Activated naive CD8-positive, alpha-beta T cell treated with anti-CD3 and anti-CD28 coated beads, Interleukin-2, amount 50 U/mL, for 24 hours (primary cell): ENCODE measurements at regions not wholly inside any gene's neighbourhood (a gene's known extent, or its start where the extent isn't known, plus 50 kb on each side); places are given as distances from the start of the nearest gene placed in this dataset.
"Not testable (repeated sequence)": the region's sequence is repeated elsewhere in the genome, so short reads cannot be mapped to it uniquely, and the experiment has no call there.

Experiments
- ATAC-seq: fragments of 150-1000 bp; cut with Tn5 transposase; one replicate; pipeline ENCODE4 v1.10.0; 2021
- DNase-seq: peaks from one replicate; pipeline ENCODE4 v3.0.0; 2021
- H3K27ac Mint-ChIP-seq: one replicate; pipeline ENCODE4 v1.8.0; 2021; ENCODE audit warnings: mild to moderate bottlenecking, mixed read lengths
- H3K27me3 Mint-ChIP-seq: one replicate; pipeline ENCODE4 v1.8.0; 2021; ENCODE audit warnings: mixed read lengths
- H3K36me3 Mint-ChIP-seq: one replicate; pipeline ENCODE4 v1.8.0; 2021; ENCODE audit warnings: low read depth, mixed read lengths
- H3K4me1 Mint-ChIP-seq: one replicate; pipeline ENCODE4 v1.8.0; 2021; ENCODE audit warnings: mixed read lengths
- H3K4me3 Mint-ChIP-seq: one replicate; pipeline ENCODE4 v1.8.0; 2021; ENCODE audit warnings: mild to moderate bottlenecking, moderate library complexity, mixed read lengths
- H3K9me3 Mint-ChIP-seq: one replicate; pipeline ENCODE4 v1.8.0; 2021; ENCODE audit warnings: mixed read lengths

DNA sequence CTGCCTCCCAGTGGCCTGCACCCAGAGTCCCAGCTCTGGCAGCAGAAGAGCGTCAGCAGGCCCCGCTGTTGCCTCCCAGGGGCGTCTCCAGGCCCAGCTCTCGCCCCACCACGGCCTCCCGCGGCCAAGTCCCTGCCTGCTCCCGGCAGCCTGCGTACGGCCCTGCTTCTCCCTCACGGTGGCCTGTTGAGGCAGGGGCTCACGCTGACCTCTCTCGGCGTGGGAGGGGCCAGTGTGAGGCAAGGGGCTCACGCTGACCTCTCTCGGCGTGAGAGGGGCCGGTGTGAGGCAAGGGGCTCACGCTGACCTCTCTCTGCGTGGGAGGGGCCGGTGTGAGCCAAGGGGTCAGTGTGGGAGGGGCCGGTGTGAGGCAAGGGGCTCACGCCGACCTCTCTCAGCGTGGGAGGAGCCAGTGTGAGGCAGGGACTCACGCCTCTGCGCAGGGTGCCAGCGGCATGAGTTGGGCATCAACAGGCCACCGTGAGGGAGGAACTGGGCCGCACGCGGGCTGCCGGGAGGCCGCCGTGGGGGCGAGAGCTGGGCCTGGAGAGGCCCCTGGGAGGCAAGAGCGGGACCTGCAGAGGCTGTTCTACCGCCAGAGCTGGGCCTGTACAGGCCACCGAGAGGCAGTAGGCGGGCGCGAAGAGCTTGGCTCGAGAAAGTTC, 254.1 kb upstream of the NUPR2 start:
- H3K9me3 Mint-ChIP-seq, H3K4me3 Mint-ChIP-seq, DNase-seq, H3K27ac Mint-ChIP-seq, H3K27me3 Mint-ChIP-seq, H3K4me1 Mint-ChIP-seq, ATAC-seq, H3K36me3 Mint-ChIP-seq: not testable (repeated sequence)

GRCh38 chr7:56367914-56368313, 251.7 kb upstream of the NUPR2 start:
- H3K4me3 Mint-ChIP-seq, H3K27me3 Mint-ChIP-seq, ATAC-seq, H3K9me3 Mint-ChIP-seq, H3K36me3 Mint-ChIP-seq, DNase-seq, H3K27ac Mint-ChIP-seq, H3K4me1 Mint-ChIP-seq: not testable (repeated sequence)

GRCh38 chr7:56367411-56367810, 251.2 kb upstream of the NUPR2 start:
- not testable (repeated sequence) for H3K9me3 Mint-ChIP-seq, H3K27ac Mint-ChIP-seq, H3K36me3 Mint-ChIP-seq, H3K27me3 Mint-ChIP-seq, H3K4me1 Mint-ChIP-seq, H3K4me3 Mint-ChIP-seq, ATAC-seq
- peak; percentile 3 for DNase-seq

DNA sequence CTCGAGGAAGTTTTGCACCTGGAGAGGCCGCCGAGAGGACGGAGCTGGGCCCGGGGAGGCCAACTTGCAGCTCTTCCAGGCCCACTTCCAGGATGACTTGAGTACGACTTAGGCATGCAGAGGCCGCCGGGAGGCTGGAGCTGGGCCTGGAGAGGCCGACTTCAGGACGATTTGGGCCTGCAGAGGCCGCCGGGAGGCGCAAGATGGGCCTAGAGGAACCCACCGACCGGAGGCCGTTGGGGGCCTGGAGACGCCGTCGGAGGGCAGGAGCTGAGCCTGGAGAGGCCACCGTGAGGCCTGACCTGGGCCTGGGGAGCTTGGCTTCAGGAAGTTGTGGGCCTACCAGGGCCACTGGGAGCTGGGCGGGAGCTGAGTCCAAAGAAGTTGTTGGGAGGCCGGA, 250.5 kb upstream of the NUPR2 start:
- H3K36me3 Mint-ChIP-seq, H3K4me1 Mint-ChIP-seq, H3K27me3 Mint-ChIP-seq, H3K27ac Mint-ChIP-seq, H3K4me3 Mint-ChIP-seq, H3K9me3 Mint-ChIP-seq, DNase-seq, ATAC-seq: not testable (repeated sequence)

GRCh38 chr7:56352576-56352975, 236.4 kb upstream of the NUPR2 start:
- DNase-seq, H3K27me3 Mint-ChIP-seq, H3K36me3 Mint-ChIP-seq, H3K4me1 Mint-ChIP-seq, H3K9me3 Mint-ChIP-seq, H3K27ac Mint-ChIP-seq, ATAC-seq, H3K4me3 Mint-ChIP-seq: not testable (repeated sequence)

- H3K9me3 Mint-ChIP-seq, H3K36me3 Mint-ChIP-seq, DNase-seq, ATAC-seq, H3K27me3 Mint-ChIP-seq, H3K27ac Mint-ChIP-seq, H3K4me3 Mint-ChIP-seq, H3K4me1 Mint-ChIP-seq: not testable (repeated sequence)
Observed at GRCh38 chr7:56351181-56351580, 235.0 kb upstream of the NUPR2 start.

DNA sequence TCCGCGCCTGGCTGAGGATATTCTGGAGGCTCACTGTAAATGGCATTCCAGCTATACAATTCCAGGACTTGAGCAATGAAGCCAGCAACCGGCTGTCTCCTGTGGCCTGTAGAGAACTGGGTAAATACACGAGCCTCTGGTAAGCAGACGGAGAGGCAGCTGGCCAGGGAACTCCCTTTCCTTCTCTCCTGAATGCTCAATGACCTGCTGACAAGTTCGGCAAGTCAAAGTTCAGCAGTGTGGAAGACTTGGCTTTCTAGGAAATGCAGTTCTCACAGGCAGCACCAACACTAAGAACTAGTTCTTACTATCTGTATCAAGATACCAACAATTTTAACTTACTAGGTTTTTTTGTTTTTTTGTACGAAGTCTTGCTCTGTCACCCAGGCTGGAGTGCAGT, 232.1 kb upstream of the NUPR2 start:
- H3K27ac Mint-ChIP-seq, H3K4me1 Mint-ChIP-seq, DNase-seq, H3K36me3 Mint-ChIP-seq, H3K4me3 Mint-ChIP-seq, H3K9me3 Mint-ChIP-seq, ATAC-seq, H3K27me3 Mint-ChIP-seq: not testable (repeated sequence)

DNA sequence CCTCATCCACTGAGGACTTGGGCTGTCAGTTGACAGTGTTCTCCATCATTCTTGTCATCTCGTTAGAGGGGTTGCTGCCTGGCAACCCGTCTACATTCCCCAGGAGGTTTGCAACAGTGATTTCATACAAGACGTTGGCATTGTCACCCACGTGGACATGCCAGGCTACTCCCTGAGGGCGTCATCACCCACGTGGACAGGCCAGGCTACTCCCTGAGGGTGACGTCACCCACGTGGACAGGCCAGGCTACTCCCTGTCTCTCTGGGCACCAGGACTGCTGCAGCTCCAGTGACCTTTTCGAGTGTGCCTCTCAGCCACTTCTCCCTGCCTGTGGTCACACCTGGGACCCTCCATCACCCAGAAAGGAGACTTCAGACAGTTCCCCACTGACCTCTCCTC, 212.1 kb upstream of the NUPR2 start:
- DNase-seq, ATAC-seq, H3K36me3 Mint-ChIP-seq, H3K27me3 Mint-ChIP-seq, H3K4me3 Mint-ChIP-seq, H3K27ac Mint-ChIP-seq, H3K4me1 Mint-ChIP-seq: not testable (repeated sequence)
- peaks cover 19% of the 10 kb centered on the region for H3K9me3 Mint-ChIP-seq

DNA sequence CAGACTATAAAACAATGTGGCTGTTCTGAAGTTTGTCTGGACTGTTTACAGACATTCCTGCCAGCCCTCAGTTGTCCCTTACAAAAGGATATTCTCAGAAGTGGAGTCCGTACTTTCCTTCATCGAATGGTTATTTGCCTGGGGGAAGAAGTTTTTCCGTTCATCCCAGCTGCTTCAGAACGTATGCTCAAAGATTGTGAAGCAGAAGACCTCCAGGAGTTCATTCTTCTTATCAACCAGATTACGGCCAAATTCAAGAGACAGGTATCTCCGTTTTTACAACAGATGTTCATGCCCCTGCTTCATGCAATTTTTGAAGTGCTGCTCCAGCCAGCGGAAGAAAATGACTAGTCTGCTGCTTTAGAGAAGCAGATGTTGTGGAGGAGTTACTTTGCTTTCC, 174.3 kb upstream of the NUPR2 start:
- H3K4me3 Mint-ChIP-seq: no peak overlapping the region

GRCh38 chr7:56287429-56288138, 171.4 kb upstream of the NUPR2 start:
- Mint-ChIP-seq H3K4me3 (peak overlapping the region; percentile 38), H3K36me3 (peaks cover 2% of the 10 kb centered on the region), H3K9me3 (peaks cover 37% of the 10 kb centered on the region), H3K27me3 (peaks cover 8% of the 10 kb centered on the region), H3K27ac (no peak overlapping the region), H3K4me1 (no peaks in the 10 kb centered on the region)
- DNase-seq: no peak
- no peak for ATAC-seq

More for the DNA sequence above, 174.3 kb upstream of the NUPR2 start:
- DNase-seq (no peak), ATAC-seq (no peak)
- peaks cover 8% of the 10 kb centered on the region for H3K27me3 Mint-ChIP-seq
- peaks cover 2% of the 10 kb centered on the region for H3K36me3 Mint-ChIP-seq
- H3K27ac Mint-ChIP-seq: no peak overlapping the region
- no peaks in the 10 kb centered on the region for H3K4me1 Mint-ChIP-seq
- H3K9me3 Mint-ChIP-seq: peaks cover 25% of the 10 kb centered on the region

DNA sequence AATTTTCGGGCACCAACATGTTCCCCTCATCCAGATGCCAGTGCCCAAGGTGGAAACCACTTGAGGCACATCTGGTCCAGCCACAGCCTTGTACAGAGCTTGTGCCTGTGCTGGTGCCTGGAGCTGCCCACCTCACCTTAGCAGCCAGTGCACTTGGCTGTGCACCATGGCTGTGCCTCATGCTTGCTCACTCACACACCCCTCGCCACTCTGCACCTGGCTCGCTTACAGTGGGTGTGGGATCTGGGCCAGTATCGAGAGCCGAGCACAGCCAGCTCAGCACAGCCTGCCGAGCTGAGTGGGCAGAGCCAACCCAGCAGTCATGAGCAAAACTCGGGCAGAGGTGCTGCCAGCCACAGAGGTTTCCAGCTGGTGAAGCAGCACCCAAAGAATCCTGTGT, 139.9 kb upstream of the NUPR2 start:
- Mint-ChIP-seq H3K27me3 (no peaks in the 10 kb centered on the region), H3K36me3 (no peaks in the 10 kb centered on the region), H3K4me3 (no peak overlapping the region), H3K4me1 (no peaks in the 10 kb centered on the region), H3K27ac (no peak overlapping the region), H3K9me3 (peaks cover 11% of the 10 kb centered on the region)
- ATAC-seq (no peak), DNase-seq (no peak)

- no peaks in the 10 kb centered on the region for H3K4me1 Mint-ChIP-seq
- no peaks in the 10 kb centered on the region for H3K36me3 Mint-ChIP-seq
- H3K9me3 Mint-ChIP-seq: peaks cover 17% of the 10 kb centered on the region
- H3K27me3 Mint-ChIP-seq: no peaks in the 10 kb centered on the region
- ATAC-seq (no peak), DNase-seq (no peak)
- no peak overlapping the region for H3K4me3 Mint-ChIP-seq
- H3K27ac Mint-ChIP-seq: no peak overlapping the region
Observed at GRCh38 chr7:56250135-56250534, 133.9 kb upstream of the NUPR2 start.

DNA sequence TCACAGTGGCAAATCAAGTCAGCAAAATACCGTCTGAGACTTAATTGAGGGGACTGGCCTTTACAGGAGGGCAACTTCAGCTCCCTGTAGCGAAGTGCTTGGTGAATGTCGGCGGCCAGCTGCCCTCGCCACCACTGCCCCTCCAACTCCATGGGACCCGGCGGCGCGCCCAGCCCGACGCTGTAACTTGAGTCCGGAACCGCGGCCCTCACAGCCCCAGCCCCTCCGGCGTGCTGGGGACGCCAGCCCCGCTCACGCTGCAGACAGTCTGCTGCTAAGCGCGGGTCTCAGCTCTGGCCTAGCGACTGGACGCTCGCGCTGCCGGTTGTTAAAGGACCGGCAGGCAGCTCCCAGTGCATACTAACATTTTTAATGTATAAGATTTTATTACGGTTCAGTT, 113.4 kb upstream of the NUPR2 start:
- Mint-ChIP-seq H3K4me3 (no peak overlapping the region), H3K9me3 (no peaks in the 10 kb centered on the region)
- DNase-seq: no peak

GRCh38 chr7:56222866-56223265, 106.6 kb upstream of the NUPR2 start:
- ATAC-seq: no peak
- Mint-ChIP-seq H3K4me1 (no peaks in the 10 kb centered on the region), H3K36me3 (no peaks in the 10 kb centered on the region), H3K27ac (no peak overlapping the region), H3K4me3 (no peak overlapping the region), H3K9me3 (peaks cover 5% of the 10 kb centered on the region), H3K27me3 (peaks cover 5% of the 10 kb centered on the region)
- no peak for DNase-seq

More for the DNA sequence above, 113.4 kb upstream of the NUPR2 start:
- ATAC-seq: no peak
- H3K36me3 Mint-ChIP-seq: no peaks in the 10 kb centered on the region
- no peak overlapping the region for H3K27ac Mint-ChIP-seq
- H3K27me3 Mint-ChIP-seq: peaks cover 7% of the 10 kb centered on the region
- no peaks in the 10 kb centered on the region for H3K4me1 Mint-ChIP-seq

- Mint-ChIP-seq H3K9me3 (peaks cover 14% of the 10 kb centered on the region), H3K27me3 (no peaks in the 10 kb centered on the region), H3K27ac (no peak overlapping the region), H3K4me3 (no peak overlapping the region), H3K36me3 (no peaks in the 10 kb centered on the region), H3K4me1 (no peaks in the 10 kb centered on the region)
- ATAC-seq (no peak), DNase-seq (no peak)
Observed at GRCh38 chr7:56219017-56219416, 102.8 kb upstream of the NUPR2 start.
